ENCODE measurements at regions not wholly inside any gene's neighbourhood (a gene's known extent, or its start where the extent isn't known, plus 50 kb on each side); places are given as distances from the start of the nearest gene placed in this dataset.
"Not testable (repeated sequence)": the region's sequence is repeated elsewhere in the genome, so short reads cannot be mapped to it uniquely, and the experiment has no call there.

- Histone ChIP-seq H3K9me3 (no peaks in the 10 kb centered on the region), H3K4me1 (ENCODE audit: control insufficient read depth in 1 of 2, low read depth in 2 of 2) (no peaks in the 10 kb centered on the region), H3K36me3 (no peaks in the 10 kb centered on the region), H3K27me3 (replicated peaks; ENCODE audit: insufficient read depth) (no peaks in the 10 kb centered on the region), H3K4me3 (no peak overlapping the region), H3K27ac (no peak overlapping the region)
- DNase-seq (ENCODE audit: low spot score), result no peak
- ATAC-seq (ENCODE audit: insufficient number of reproducible peaks, low FRiP score, low read depth), result no peak
- TF ChIP-seq, protein P1, sequence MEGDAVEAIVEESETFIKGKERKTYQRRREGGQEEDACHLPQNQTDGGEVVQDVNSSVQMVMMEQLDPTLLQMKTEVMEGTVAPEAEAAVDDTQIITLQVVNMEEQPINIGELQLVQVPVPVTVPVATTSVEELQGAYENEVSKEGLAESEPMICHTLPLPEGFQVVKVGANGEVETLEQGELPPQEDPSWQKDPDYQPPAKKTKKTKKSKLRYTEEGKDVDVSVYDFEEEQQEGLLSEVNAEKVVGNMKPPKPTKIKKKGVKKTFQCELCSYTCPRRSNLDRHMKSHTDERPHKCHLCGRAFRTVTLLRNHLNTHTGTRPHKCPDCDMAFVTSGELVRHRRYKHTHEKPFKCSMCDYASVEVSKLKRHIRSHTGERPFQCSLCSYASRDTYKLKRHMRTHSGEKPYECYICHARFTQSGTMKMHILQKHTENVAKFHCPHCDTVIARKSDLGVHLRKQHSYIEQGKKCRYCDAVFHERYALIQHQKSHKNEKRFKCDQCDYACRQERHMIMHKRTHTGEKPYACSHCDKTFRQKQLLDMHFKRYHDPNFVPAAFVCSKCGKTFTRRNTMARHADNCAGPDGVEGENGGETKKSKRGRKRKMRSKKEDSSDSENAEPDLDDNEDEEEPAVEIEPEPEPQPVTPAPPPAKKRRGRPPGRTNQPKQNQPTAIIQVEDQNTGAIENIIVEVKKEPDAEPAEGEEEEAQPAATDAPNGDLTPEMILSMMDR (IDR thresholded peaks at IDR 0.05), result no peak
Measured at GRCh38 chr6:125637207-125637606, 112.2 kb upstream of the HEY2 start.

GRCh38 chr6:125639466-125640020, 109.9 kb upstream of the HEY2 start:
- Histone ChIP-seq H3K9me3 (no peaks in the 10 kb centered on the region), H3K4me1 (ENCODE audit: control insufficient read depth in 1 of 2, low read depth in 2 of 2) (no peaks in the 10 kb centered on the region), H3K4me3 (no peak overlapping the region), H3K36me3 (no peaks in the 10 kb centered on the region), H3K27ac (no peak overlapping the region), H3K27me3 (replicated peaks; ENCODE audit: insufficient read depth) (no peaks in the 10 kb centered on the region)
- ATAC-seq (ENCODE audit: insufficient number of reproducible peaks, low FRiP score, low read depth) (no peak), DNase-seq (ENCODE audit: low spot score) (no peak)
- TF ChIP-seq, protein P1 (IDR thresholded peaks at IDR 0.05), result no peak

DNA sequence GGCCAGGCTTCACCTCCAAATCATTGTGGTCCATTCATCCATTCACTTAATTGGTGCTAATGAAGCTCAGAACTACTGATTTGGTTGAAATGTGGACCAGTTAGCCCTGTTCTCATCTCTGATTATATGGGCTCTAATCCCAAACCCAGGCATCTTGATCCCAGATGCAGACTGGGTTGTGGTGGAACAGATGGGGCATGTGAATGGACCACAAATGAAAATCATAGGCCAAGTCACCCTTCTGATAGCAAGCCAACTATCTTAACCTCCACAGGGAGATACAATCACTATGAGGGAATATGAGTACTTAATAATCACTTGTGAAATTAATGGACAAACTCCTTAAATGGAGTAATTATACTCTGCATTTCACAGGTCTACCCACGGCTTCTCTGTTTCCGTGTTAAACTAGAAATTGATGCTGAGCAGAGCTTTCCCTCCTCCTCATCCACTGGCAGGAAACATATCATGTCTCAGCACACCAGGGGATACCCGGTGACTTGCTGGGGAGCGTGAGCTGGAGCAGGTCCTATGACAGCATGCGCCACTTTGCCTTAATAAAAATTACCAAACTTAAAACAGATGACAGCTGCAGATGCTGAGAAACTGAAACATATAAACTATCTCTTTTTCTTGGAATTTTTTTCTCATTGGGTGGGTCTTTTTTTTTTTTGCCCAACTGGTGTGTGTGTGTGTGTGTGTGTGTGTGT, 108.8 kb upstream of the HEY2 start:
- H3K27me3 ChIP-seq (replicated peaks; ENCODE audit: insufficient read depth), result no peaks in the 10 kb centered on the region
- TF ChIP-seq, protein P1 (IDR thresholded peaks at IDR 0.05), result no peak
- DNase-seq (ENCODE audit: low spot score) (no peak), ATAC-seq (ENCODE audit: insufficient number of reproducible peaks, low FRiP score, low read depth) (no peak)
- no peak overlapping the region for H3K4me3 ChIP-seq
- no peaks in the 10 kb centered on the region for H3K9me3 ChIP-seq
- no peaks in the 10 kb centered on the region for H3K4me1 ChIP-seq (ENCODE audit: control insufficient read depth in 1 of 2, low read depth in 2 of 2)
- no peak overlapping the region for H3K27ac ChIP-seq
- no peaks in the 10 kb centered on the region for H3K36me3 ChIP-seq

- H3K4me1 ChIP-seq (ENCODE audit: control insufficient read depth in 1 of 2, low read depth in 2 of 2); ATAC-seq (ENCODE audit: insufficient number of reproducible peaks, low FRiP score, low read depth); H3K27ac ChIP-seq: not testable (repeated sequence)
Measured at GRCh38 chr6:125643967-125644661, 105.3 kb upstream of the HEY2 start.

DNA sequence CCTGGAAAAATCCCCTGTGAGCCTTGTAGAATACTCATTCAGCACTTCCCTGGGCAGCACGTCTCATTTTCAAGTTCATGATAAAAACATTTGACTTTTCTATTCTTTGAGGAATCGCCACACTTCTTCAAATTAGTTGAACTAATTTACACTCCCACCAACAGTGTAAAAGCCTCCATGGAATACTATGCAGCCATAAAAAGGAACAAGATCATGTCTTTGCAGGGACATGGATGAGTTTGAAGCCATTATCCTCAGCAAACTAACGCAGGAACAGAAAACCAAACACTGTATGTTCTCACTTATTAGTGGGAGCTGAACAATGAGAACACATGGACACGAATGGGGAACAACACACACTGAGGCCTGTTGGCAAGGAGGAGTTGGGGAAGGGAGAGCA, 102.0 kb upstream of the HEY2 start:
- DNase-seq (ENCODE audit: low spot score) (no peak), ATAC-seq (ENCODE audit: insufficient number of reproducible peaks, low FRiP score, low read depth) (no peak)
- Histone ChIP-seq H3K9me3 (no peaks in the 10 kb centered on the region), H3K4me3 (no peak overlapping the region), H3K36me3 (no peaks in the 10 kb centered on the region), H3K27me3 (replicated peaks; ENCODE audit: insufficient read depth) (no peaks in the 10 kb centered on the region), H3K27ac (no peak overlapping the region), H3K4me1 (ENCODE audit: control insufficient read depth in 1 of 2, low read depth in 2 of 2) (peaks cover 2 to 24% of the 10 kb centered on the region in 2 donors)
- TF ChIP-seq, protein P1 (IDR thresholded peaks at IDR 0.05), result no peak

More at GRCh38 chr6:125643967-125644661, 105.3 kb upstream of the HEY2 start:
- H3K36me3 ChIP-seq; H3K27me3 ChIP-seq (replicated peaks; ENCODE audit: insufficient read depth); H3K9me3 ChIP-seq; DNase-seq (ENCODE audit: low spot score); H3K4me3 ChIP-seq: not testable (repeated sequence)

GRCh38 chr6:125653752-125654151, 95.7 kb upstream of the HEY2 start:
- not testable (repeated sequence) for H3K4me3 ChIP-seq; DNase-seq (ENCODE audit: low spot score); H3K9me3 ChIP-seq; ATAC-seq (ENCODE audit: insufficient number of reproducible peaks, low FRiP score, low read depth); H3K36me3 ChIP-seq; H3K27me3 ChIP-seq (replicated peaks; ENCODE audit: insufficient read depth); H3K27ac ChIP-seq
- peaks cover 2 to 21% of the 10 kb centered on the region in 2 donors for H3K4me1 ChIP-seq (ENCODE audit: control insufficient read depth in 1 of 2, low read depth in 2 of 2)

Data from thoracic aorta (tissue), 2 donors.